AG04450 (cell line): ENCODE measurements at regions not wholly inside any gene's neighbourhood (a gene's known extent, or its start where the extent isn't known, plus 50 kb on each side); places are given as distances from the start of the nearest gene placed in this dataset.

ENCODE experiments used
- CTCF ChIA-PET: fragments of 300-600, 350-600 bp; formaldehyde crosslinking; extraction: SDS; loops from one replicate; lab custom pipeline; 2022; ENCODE audit warnings: antibody characterized with exemption, inconsistent platforms; lab: Charles Lee
- POLR2A ChIA-PET: fragments of 350-600 bp; formaldehyde crosslinking; extraction: SDS; loops from one replicate; lab custom pipeline; 2021; ENCODE audit warnings: antibody characterized with exemption, inconsistent platforms; lab: Yijun Ruan, JAX
- DNase-seq: peaks from one replicate; pipeline ENCODE4 v3.0.0-alpha.2; 2011; ENCODE audit warnings: low read depth, low spot score
- H3K27ac ChIP-seq: one replicate; pipeline ENCODE4 v1.5.1; 2012; ENCODE audit warnings: low read depth, low read length, control low read depth
- H3K27me3 ChIP-seq: one replicate; pipeline ENCODE4 v1.6.0; 2012; ENCODE audit warnings: low read length; ENCODE audit not compliant: control insufficient read depth, insufficient read depth
- H3K4me3 ChIP-seq: 2 replicates; pipeline ENCODE4 v1.5.1; 2011; ENCODE audit warnings: mild to moderate bottlenecking, low read depth, low read length, control low read depth
- H3K9me3 ChIP-seq: 2 replicates; pipeline ENCODE4 v1.5.1; 2012; ENCODE audit warnings: low read length; ENCODE audit not compliant: control insufficient read depth, insufficient read depth
- CTCF ChIP-seq: IDR thresholded peaks from 2 replicates; pipeline ENCODE4 v1.5.1; 2011; ENCODE audit warnings: low read depth, low read length, control low read depth, inconsistent platforms

- no peaks in the 10 kb centered on the region for H3K27me3 ChIP-seq
- ChIA-PET POLR2A (no interaction called here), CTCF (no interaction called here)
- no peaks in the 10 kb centered on the region for H3K9me3 ChIP-seq
- no peak overlapping the region for H3K27ac ChIP-seq
- DNase-seq: no peak
- no peak overlapping the region for H3K4me3 ChIP-seq
- TF ChIP-seq CTCF: no peak
Observed at GRCh38 chr6:87824958-87825491, 123.0 kb upstream of the AKIRIN2 start.

- no peak for TF ChIP-seq CTCF
- CTCF ChIA-PET: interaction anchor here (0.6 to 0.7 kb wide), 3 partner anchors 9 to 584 kb away, joined by 3 to 5 read pairs (median 5); no protein-coding TSS in a partner anchor
- H3K4me3 ChIP-seq: no peak overlapping the region
Observed at GRCh38 chr6:87822011-87822410, 120.0 kb upstream of the AKIRIN2 start.

GRCh38 chr6:87820343-87820984 lies 118.4 kb upstream of the AKIRIN2 start:
- Histone ChIP-seq H3K27ac (no peak overlapping the region), H3K27me3 (peaks cover 6% of the 10 kb centered on the region), H3K9me3 (no peaks in the 10 kb centered on the region), H3K4me3 (no peak overlapping the region)
- CTCF ChIA-PET: interaction anchor here (1.1 to 1.9 kb wide), 3 partner anchors 9 to 121 kb away, joined by 3 to 8 read pairs (median 5); no protein-coding TSS in a partner anchor
- DNase-seq: no peak
- no peak for TF ChIP-seq CTCF
- POLR2A ChIA-PET: interaction anchor here (0.6 kb wide), 1 partner anchor 141 kb away, joined by 6 read pairs; no protein-coding TSS in a partner anchor

More at GRCh38 chr6:87822011-87822410, 120.0 kb upstream of the AKIRIN2 start:
- POLR2A ChIA-PET: no interaction called here
- DNase-seq: no peak
- peaks cover 6% of the 10 kb centered on the region for H3K27me3 ChIP-seq
- no peak overlapping the region for H3K27ac ChIP-seq
- H3K9me3 ChIP-seq: no peaks in the 10 kb centered on the region

GRCh38 chr6:87817183-87817582 lies 115.2 kb upstream of the AKIRIN2 start:
- no peaks in the 10 kb centered on the region for H3K9me3 ChIP-seq
- peaks cover 7% of the 10 kb centered on the region for H3K27me3 ChIP-seq
- no peak for DNase-seq
- no peak for TF ChIP-seq CTCF
- H3K4me3 ChIP-seq: no peak overlapping the region
- CTCF ChIA-PET: interaction anchor here (0.6 kb wide), 1 partner anchor 15 kb away, joined by 4 read pairs; no protein-coding TSS in a partner anchor
- POLR2A ChIA-PET: interaction anchor here (0.8 kb wide), 1 partner anchor 563 kb away, joined by 3 read pairs; no protein-coding TSS in a partner anchor
- peak overlapping the region; percentile 3 for H3K27ac ChIP-seq

GRCh38 chr6:87815449-87815848 lies 113.4 kb upstream of the AKIRIN2 start:
- no peak overlapping the region for H3K27ac ChIP-seq
- POLR2A ChIA-PET: no interaction called here
- no peak overlapping the region for H3K4me3 ChIP-seq
- CTCF ChIA-PET: no interaction called here
- H3K27me3 ChIP-seq: peaks cover 9% of the 10 kb centered on the region
- no peaks in the 10 kb centered on the region for H3K9me3 ChIP-seq
- no peak for TF ChIP-seq CTCF
- DNase-seq: no peak
